ENCODE measurements at regions not wholly inside any gene's neighbourhood (a gene's known extent, or its start where the extent isn't known, plus 50 kb on each side); places are given as distances from the start of the nearest gene placed in this dataset.
"Not testable (repeated sequence)": the region's sequence is repeated elsewhere in the genome, so short reads cannot be mapped to it uniquely, and the experiment has no call there.

GRCh38 chr1:47661040-47661439, 223.2 kb downstream of the FOXD2 start:
- no peak for DNase-seq (ENCODE audit: low read depth)

- DNase-seq (ENCODE audit: low read depth): no peak
Observed at GRCh38 chr1:47662068-47662467, 224.2 kb downstream of the FOXD2 start.

DNA sequence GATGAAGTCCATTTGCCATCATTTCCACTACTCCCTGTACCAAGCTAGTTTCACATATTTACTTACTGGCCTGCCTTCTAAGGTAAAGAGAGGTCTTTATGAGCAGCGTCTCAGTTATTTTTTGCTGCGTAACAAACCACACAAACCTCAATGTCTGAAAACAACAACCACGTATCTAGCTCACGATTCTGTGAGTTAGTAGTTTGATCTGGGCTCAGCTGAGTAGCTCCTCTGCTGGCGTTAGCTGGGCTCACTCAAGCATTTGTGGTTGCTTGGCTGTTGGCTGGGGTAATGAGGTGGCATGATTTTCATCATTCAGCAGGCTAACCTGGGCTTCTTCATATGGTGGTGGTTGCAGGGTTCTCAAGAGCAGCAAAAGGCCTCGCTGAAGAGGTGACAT, 225.4 kb downstream of the FOXD2 start:
- DNase-seq (ENCODE audit: low read depth): no peak

GRCh38 chr1:47664356-47664755, 226.5 kb downstream of the FOXD2 start:
- no peak for DNase-seq (ENCODE audit: low read depth)

DNA sequence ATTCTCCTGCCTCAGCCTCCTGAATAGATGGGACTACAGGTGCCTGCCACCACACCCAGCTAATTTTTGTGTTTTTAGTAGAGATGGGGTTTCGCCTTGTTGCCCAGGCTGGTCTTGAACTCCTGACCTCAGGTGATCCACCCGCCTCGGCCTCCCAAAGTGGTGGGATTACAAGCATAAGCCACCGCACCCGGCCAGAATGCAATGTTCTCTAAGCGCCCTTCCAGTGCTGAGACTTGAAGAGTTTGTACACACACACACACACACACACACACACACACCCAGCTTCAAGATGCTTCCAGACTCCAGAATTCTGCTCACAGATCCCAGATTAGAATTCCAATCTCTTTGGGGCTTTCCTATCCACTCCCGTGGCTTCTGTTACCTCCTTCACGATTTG, 227.1 kb downstream of the FOXD2 start:
- not testable (repeated sequence) for DNase-seq (ENCODE audit: low read depth)

DNA sequence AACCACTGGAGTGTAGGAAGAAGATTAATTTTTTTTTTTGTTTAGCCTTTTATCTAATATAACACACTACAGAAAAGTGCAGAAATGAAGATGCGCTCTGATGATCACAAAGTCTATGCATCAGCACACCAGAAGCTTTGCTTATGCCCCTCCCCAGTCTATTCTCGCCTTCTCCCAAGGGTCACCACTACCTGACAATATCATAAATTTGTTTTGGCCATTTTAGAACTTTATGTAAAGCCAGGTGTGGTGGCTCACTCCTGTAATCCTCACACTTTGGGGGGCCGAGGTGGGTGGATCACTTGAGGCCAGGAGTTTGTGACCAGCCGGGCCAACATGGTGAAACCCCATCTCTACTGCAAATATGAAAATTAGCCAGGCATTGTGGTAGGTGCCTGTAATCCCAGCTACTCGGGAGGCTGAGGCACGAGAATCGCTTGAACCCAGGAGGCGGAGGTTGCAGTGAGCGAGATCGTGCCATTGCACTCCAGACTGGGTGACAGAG, 231.3 kb downstream of the FOXD2 start:
- DNase-seq (ENCODE audit: low read depth): no peak

GRCh38 chr1:47672622-47673021, 234.8 kb downstream of the FOXD2 start:
- DNase-seq (ENCODE audit: low read depth): no peak

DNA sequence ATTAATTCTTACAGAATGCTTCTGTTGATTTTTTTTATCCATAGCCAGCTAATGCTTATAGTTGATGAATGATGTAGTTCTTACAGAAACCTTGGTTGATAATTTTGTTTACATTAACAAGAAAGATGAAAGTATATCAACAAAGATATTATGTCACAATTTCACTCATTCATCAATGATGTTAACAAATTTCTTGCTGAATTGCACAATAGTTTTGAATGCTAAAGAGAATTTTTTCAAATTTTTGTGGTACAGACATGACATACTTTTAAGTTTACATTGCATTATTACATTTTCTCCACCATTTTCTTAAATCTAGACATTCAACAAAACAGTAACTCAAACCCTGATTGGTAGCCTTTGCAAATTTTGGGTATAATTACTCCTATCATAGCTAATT, 236.3 kb downstream of the FOXD2 start:
- DNase-seq (ENCODE audit: low read depth): no peak

- no peak for DNase-seq (ENCODE audit: low read depth)
Observed at GRCh38 chr1:47675047-47675675, 237.3 kb downstream of the FOXD2 start.

DNA sequence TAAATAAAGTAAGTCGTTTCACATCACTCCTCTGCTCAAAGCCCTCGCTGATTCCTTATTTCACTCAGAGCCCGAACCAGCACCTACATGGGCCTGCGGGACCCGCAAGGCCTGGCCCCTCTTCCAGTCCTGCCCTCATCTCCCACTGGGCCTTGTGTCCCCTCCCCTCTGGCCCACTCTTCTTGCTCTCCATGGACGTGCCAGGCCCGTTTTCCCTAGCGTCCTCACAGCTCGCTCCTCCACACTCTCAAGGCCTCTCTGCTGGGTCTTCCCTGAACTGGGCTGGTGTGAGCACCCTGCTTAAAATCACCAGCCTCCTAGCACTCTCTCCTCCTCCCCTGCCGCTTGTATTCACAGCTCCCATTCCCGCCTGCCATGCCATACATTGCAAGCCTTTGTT, 237.9 kb downstream of the FOXD2 start:
- DNase-seq (ENCODE audit: low read depth): no peak

DNA sequence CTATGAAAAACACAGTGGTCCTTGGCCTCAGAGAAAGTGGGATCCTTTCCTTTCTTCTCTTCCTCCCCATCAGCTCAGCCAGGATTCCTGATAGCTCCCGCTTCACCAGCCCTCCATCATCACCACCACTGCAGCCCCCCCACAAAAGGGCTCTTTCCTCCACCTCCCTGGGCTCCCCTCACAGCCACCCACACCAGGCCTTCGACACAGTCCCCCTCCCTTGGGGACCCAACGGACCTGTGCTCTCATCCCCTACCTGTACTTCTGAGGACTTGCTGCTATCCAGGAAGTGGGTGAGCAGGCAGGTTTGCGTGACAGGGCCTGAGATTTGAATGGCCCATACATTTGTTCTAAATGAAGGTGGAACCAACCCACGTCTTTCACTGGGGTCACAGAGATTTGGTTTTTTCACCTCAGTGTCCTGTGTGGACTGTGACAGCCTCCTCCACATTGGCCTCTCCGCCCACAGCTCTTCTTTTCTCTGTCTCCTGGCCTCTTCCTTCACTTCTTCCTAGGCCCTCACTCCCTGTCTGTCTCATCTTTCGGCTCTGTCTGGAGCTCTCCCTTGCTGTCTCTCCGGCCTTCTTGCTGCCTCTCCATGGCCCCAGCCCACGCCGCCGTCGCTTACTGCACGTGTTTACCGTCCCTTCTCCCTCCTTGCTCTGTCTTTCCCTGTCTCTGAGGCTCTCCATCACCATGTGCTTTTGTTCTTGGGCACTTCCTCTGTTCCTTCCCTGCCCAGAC, 238.6 kb downstream of the FOXD2 start:
- no peak for DNase-seq (ENCODE audit: low read depth)

GRCh38 chr1:47677241-47677940, 239.5 kb downstream of the FOXD2 start:
- DNase-seq (ENCODE audit: low read depth): no peak

DNA sequence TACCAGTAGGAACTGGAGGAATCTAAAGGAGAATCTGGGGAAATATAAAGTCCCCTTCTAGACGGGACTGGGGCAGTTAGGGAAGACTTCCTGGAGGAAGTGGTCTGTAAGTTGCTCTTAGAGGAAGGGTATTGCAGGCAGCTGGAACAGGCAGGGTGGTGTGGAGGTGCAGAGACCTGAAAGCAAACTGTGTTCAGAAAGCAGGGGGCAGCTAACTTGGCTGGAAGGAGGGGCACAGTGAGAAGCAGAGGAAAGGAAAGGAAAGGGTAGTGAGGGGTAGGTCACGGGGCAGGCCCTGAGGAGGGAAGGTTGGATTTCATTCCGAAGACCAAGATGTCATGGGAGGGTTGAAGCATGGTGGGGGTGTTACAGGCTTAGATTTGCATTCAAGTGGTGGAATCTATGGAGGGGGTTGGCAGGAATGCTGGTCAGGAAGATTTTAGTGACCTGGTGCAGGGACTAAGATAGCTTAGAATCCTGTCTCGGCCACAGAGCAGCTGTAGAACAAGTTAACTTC, 240.7 kb downstream of the FOXD2 start:
- DNase-seq (ENCODE audit: low read depth): no peak

DNA sequence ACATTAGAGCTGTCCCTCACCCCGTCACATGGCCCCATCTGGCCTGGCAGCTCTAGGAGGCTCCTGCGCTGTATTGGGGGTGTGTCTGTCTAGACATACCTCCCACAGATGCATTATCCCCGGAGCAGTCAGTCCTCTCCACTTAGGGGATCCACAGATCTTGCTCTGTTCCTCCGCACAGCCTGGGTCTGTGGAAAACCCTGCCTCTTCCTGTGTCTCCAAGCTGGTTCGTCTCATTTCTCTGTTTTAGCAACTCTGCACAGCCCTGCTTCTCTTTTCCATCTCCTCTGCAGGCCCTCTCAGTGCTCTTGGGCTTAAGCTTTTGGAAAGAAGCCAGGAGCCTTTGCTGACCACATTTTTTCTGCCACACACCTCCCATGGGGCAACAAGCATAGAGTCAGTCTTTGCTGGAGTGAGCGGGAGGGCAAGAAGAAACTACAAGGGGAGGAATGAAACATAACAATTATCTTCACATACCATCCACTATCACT, 241.5 kb downstream of the FOXD2 start:
- DNase-seq (ENCODE audit: low read depth): no peak

DNA sequence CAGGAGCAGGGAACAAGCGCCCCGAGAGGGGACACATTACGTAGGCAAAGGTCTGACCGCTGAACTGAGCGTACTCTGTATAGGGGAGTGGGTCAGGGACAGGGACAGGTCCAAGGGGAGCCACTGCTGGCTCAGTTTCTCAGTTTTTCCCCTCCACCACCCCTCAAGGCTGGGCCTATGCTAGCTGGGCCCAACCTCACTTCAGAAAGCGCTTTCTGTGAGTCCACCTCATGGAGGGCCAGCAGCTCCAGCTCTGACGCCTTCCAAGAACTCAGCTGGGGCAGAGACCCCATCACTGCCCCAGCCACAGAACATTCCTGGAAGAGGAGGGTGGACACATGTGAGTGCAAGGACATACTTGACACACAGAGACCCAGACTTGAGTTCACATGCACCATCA, 242.0 kb downstream of the FOXD2 start:
- no peak for DNase-seq (ENCODE audit: low read depth)

DNA sequence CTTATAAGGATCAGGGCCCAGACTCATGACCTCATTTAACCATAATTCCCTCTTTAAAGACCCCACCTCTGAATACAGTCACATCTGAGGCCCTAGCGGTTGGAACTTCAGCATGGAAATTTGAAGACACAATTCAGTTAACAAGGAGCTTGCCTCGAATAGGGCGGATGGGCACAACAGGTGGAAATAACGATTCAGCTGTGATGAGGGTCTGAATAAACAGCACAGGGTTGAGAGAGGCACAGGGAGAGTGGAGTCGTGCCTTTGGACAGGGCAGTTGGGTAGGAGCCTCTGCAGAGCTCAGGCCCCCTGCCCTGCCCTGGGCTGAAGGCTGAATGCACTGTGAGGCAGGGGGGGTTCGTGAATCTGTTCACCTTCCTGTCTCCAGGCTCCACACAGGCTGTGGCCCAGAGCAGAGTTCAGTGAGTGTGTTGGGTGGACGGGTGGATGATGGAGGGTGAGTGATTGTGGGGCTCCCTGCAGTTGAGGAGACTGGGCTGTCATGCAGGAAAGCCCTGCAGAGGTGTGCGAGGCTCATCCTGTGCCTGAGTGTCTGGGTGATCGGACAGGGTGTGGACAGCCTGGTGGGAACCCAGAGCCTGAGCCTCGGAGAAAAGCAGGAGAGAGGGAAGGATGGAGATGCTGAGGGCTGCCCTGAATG, 243.1 kb downstream of the FOXD2 start:
- no peak for DNase-seq (ENCODE audit: low read depth)

DNA sequence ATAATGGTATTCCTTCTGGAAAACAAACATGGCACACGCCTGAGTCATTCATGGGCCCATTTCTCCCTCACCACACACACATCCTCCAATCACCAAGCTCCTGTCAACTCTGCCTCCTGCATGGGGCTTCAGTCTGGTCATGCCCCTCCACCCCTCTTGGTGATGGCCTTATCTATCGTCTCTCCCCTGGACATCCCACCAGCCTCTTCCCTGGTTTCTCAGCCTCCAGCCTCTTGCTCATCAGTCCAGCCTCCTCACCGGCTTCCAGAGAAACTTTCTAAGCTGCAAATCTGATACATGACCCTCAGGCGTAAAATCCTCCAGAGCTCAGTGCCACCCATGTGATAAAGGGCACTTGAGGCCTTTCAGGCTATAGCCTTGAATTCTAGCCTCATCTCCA, 243.9 kb downstream of the FOXD2 start:
- DNase-seq (ENCODE audit: low read depth): no peak

GRCh38 chr1:47682198-47682597, 244.4 kb downstream of the FOXD2 start:
- no peak for DNase-seq (ENCODE audit: low read depth)

- no peak for DNase-seq (ENCODE audit: low read depth)
Observed at GRCh38 chr1:47682786-47683350, 245.0 kb downstream of the FOXD2 start.

GRCh38 chr1:47683401-47683800, 245.6 kb downstream of the FOXD2 start:
- DNase-seq (ENCODE audit: low read depth): no peak

DNA sequence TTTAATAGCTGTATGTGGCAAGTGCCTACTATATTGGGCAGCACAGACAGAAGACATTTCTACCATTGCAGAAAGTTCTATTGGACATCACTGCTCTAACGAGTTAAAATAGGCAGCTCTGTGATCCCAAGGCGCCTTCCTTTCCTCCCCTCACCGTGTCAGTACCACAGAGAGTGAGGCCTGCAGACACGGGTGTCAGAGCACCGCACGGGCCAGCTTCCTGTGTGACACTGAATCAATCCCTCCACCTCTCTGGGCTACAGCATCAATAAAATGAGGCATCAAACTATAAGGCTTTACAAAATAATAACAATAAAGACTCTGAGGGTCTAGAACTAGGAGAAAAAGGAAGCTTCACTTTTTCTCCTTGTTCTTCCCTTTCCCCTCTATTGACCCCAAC, 246.7 kb downstream of the FOXD2 start:
- no peak for DNase-seq (ENCODE audit: low read depth)

Data from GM04504 (cell line).